ENCODE measurements at regions not wholly inside any gene's neighbourhood (a gene's known extent, or its start where the extent isn't known, plus 50 kb on each side); places are given as distances from the start of the nearest gene placed in this dataset.

- TF ChIP-seq PRDM4 (CRISPR knock-in tag; IDR thresholded peaks at IDR 0.05; ENCODE audit: borderline replicate concordance): no peak
- TF ChIP-seq ZNF790 (CRISPR knock-in tag; IDR thresholded peaks at IDR 0.05; ENCODE audit: borderline replicate concordance): no peak
- TF ChIP-seq KIAA2018 (CRISPR knock-in tag; IDR thresholded peaks at IDR 0.05; ENCODE audit: borderline replicate concordance): no peak
- no peak for TF ChIP-seq ZBTB7B (CRISPR knock-in tag; IDR thresholded peaks at IDR 0.05)
- TF ChIP-seq NONO (IDR thresholded peaks at IDR 0.05): no peak
- TF ChIP-seq NONO (CRISPR knock-in tag; conservative IDR thresholded peaks at IDR 0.05): no peak
- no peak for TF ChIP-seq CTCF (CRISPR knock-in tag; IDR thresholded peaks at IDR 0.05)
- no peak for TF ChIP-seq ZFP36 (IDR thresholded peaks at IDR 0.05; ENCODE audit: borderline replicate concordance, low read depth, low read length, partially characterized antibody)
- no peak for TF ChIP-seq SNRNP70 (IDR thresholded peaks at IDR 0.05; ENCODE audit: low read depth, low read length)
- TF ChIP-seq CENPT (CRISPR knock-in tag; IDR thresholded peaks at IDR 0.05; ENCODE audit: low read depth): no peak
- TF ChIP-seq ATF7 (IDR thresholded peaks at IDR 0.05): no peak
- TF ChIP-seq ATF7 (CRISPR knock-in tag; IDR thresholded peaks at IDR 0.05): no peak
These were observed 463.1 kb upstream of the GOLIM4 start for GRCh38 chr3:168558728-168559411.
